Glomerular visceral epithelial cell (primary cell): ENCODE measurements at regions not wholly inside any gene's neighbourhood (a gene's known extent, or its start where the extent isn't known, plus 50 kb on each side); places are given as distances from the start of the nearest gene placed in this dataset.
"Not testable (repeated sequence)": the region's sequence is repeated elsewhere in the genome, so short reads cannot be mapped to it uniquely, and the experiment has no call there.

Experiments used
- DNase-seq: peaks from one replicate; pipeline ENCODE4 v3.0.0-alpha.2; 2016; ENCODE audit errors: extremely low spot score

DNA sequence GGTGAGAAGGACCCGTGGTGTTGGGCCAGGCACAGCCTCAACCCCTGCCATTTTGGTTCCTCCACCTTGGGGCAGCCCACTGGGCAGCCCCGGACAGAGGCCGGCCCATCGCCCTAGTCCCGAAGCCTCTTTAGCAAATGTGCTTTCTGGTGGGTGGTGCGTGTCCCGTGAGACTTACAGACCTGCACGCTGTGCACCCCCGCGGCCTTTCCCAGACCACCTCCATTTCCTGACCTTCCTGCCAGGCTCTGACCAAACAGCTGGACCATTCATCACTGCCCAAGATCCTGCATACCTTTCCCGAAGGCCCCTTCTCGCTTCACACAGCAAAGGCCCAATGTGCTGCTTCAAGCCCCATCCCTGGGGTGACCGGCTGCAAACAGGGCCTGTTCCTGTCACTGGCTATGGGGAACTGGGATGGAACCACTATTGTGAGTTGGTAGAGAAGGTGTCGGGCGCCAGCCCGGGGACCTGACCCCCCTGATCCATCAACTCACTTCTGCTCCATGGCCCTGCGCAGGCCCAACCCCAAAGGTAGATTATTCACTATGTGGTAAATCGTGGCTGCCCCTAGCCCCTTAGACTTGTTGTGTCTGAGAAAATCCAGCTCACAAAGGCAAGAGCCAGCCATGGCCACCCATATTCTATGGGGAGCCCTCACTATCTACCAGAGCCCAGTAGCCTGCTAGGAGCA, 341.0 kb downstream of the EIPR1 start:
- DNase-seq: no peak

GRCh38 chr2:3035385-3036050, 342.1 kb downstream of the EIPR1 start:
- DNase-seq: no peak

DNA sequence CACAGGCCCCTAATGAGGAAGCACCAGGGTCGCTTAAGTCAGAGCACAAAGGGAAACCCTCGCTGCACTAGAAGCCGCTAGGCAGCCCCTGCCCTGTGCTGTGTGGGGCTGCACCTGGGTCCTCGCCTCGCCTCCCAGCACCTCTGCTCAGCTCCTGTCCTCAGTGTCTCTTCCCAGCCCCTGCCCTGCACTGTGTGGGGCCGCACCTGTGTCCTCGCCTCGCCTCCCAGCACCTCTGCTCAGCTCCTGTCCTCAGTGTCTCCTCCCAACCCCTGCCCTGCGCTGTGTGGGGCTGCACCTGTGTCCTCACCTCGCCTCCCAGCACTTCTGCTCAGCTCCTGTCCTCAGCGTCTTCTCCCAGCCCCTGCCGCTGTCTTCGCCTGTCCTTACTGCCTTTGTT, 342.8 kb downstream of the EIPR1 start:
- no peak for DNase-seq

- no peak for DNase-seq
Measured at GRCh38 chr2:3034396-3034795, 343.2 kb downstream of the EIPR1 start.

GRCh38 chr2:3033315-3033714, 344.3 kb downstream of the EIPR1 start:
- DNase-seq: no peak

- not testable (repeated sequence) for DNase-seq
Measured at GRCh38 chr2:3030791-3031190, 346.8 kb downstream of the EIPR1 start.

DNA sequence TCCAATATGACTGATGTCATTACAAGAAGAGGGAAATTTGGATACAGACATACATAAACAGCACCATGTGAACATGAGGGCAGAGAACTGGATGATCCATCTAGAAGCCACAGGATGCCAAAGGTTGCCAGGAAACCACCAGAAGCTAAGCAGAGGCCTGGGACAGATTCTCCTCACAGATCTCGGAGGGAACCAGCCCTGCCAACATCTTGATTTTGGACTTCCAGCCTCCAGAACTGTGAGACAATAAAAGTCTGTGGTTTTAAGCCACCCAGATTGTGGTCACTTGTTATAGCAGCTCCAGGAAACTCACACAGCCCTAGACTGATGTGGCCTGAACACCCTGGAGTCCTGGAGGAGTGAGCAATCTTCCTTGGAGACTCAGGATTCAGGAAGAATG, 351.6 kb downstream of the EIPR1 start:
- no peak for DNase-seq

GRCh38 chr2:3025261-3025660, 352.4 kb downstream of the EIPR1 start:
- DNase-seq: no peak

- no peak for DNase-seq
Measured at GRCh38 chr2:3024401-3024935, 353.1 kb downstream of the EIPR1 start.

DNA sequence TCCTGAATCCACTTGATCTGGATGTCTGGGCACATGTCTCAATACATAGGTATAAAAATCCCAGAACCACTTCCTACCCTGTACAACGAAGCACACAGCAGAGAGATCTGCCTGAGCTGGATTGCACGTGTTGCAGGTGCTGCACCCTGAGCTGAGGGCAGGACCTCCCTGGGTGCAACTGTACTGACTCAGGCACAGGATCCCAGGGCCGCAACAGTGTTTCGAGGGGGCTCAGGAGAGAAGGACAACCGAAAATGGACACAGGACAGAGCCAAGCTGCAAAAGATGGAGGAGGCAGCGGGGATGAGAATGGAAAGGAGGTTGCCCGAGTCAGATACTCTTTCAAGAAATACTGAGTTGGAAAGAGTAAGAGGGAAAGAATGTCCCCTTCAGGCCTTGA, 354.1 kb downstream of the EIPR1 start:
- DNase-seq: no peak

- no peak for DNase-seq
Measured at GRCh38 chr2:3022841-3023372, 354.7 kb downstream of the EIPR1 start.

- DNase-seq: no peak
Measured at GRCh38 chr2:3021720-3022119, 355.9 kb downstream of the EIPR1 start.

DNA sequence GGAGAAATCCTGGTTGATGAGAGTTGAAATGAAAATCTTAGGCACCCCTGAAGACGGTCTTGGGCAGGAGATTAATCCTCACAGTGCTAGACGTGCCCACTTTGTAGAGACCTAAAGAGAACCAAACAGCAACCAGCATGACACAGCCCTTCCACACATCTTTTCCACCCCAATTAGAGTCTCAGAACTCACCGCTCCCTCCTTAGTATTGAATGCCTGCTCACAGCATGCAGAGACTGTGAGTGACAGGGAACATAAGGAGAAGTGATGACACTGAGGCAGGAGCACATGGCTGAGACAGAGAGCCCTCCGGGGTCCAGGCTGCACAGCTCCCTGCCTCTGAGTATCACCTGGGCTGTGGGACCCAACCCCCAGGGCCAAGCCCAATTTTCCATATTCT, 367.6 kb downstream of the EIPR1 start:
- DNase-seq: no peak

- DNase-seq: no peak
Measured at GRCh38 chr2:3009483-3009882, 368.1 kb downstream of the EIPR1 start.

- DNase-seq: no peak
Measured at GRCh38 chr2:3009005-3009404, 368.6 kb downstream of the EIPR1 start.

GRCh38 chr2:3008561-3008960, 369.1 kb downstream of the EIPR1 start:
- DNase-seq: no peak

GRCh38 chr2:3007135-3007534, 370.5 kb downstream of the EIPR1 start:
- DNase-seq: no peak

DNA sequence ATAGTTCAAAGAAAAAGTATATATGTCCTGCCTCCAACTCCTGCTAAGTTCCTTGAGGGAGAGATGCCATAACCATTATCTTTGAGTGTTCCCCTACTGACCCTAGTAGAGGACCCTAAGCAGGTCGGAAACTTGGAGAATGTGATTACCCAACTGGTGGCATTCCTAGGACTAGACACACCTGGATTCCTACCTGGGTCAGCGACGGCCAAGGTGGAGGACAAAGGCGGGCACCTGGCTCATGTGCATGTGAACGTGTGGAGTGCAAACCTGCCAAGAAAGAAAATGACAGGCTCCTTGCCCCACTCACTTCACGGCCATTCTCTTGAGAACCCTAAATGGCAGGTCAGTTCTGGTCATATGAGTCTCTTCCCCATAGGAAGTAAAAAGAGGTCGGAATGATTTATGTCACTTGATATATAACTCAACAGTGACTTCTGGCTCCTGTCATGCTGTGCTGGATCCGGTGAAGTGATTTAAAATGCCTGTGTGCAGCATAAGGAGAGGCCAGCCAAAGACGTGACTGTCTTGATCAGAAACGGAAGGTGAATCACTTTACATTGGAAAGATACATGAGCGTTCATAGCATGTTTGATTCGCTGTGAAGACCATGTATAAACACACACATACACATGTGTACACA, 371.6 kb downstream of the EIPR1 start:
- DNase-seq: no peak

GRCh38 chr2:3001615-3002560, 375.7 kb downstream of the EIPR1 start:
- DNase-seq: no peak

- DNase-seq: no peak
Measured at GRCh38 chr2:3000968-3001367, 376.6 kb downstream of the EIPR1 start.

GRCh38 chr2:3000125-3000524, 377.5 kb downstream of the EIPR1 start:
- no peak for DNase-seq

DNA sequence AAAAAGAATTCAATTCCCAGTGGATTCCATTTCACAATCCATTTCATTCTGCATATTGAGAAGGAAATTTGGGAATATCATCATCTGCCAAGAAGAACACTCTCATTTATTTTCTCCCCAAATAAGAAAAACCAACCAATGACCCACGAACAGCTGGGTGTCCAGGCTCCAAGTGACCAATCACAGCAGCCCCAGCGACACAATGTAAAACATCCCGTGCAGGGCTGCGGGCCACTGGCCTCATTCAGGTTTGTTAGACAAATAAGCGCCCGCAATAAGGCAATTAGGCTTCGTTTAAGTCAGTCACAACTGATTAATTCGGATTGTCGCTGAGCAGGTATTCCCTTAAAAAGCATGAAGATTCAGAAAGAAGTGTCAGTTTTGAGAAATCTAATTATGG, 378.6 kb downstream of the EIPR1 start:
- DNase-seq: no peak
